OCI-LY1 (cell line): ENCODE measurements at regions not wholly inside any gene's neighbourhood (a gene's known extent, or its start where the extent isn't known, plus 50 kb on each side); places are given as distances from the start of the nearest gene placed in this dataset.

Experiments used
- H2AFZ ChIP-seq: fragments of 200-600 bp; sonication (generic), shearing (Covaris generic); 2 replicates; pipeline ENCODE4 v1.6.0; 2014; ENCODE audit warnings: antibody characterized with exemption, mild to moderate bottlenecking, low read length
- H3F3A ChIP-seq: fragments of 200-600 bp; sonication (generic), shearing (Covaris generic); 2 replicates; pipeline ENCODE4 v1.6.0; 2014; ENCODE audit warnings: mild to moderate bottlenecking, antibody characterized with exemption, low read length, moderate library complexity; ENCODE audit not compliant: insufficient read depth
- H3K27ac ChIP-seq: fragments of 200-600 bp; sonication (generic); 2 replicates; pipeline ENCODE4 v1.5.1; 2014; ENCODE audit warnings: low read length, mixed run types, mild to moderate bottlenecking, low read depth; ENCODE audit not compliant: poor library complexity, severe bottlenecking
- H3K27me3 ChIP-seq: fragments of 200-600 bp; sonication (generic); 2 replicates; pipeline ENCODE4 v1.6.0; 2014; ENCODE audit warnings: antibody characterized with exemption, mild to moderate bottlenecking, low read length, moderate library complexity; ENCODE audit not compliant: insufficient read depth
- H3K36me3 ChIP-seq: fragments of 200-600 bp; sonication (generic); 2 replicates; pipeline ENCODE4 v1.6.1; 2014; ENCODE audit warnings: mild to moderate bottlenecking, antibody characterized with exemption, low read length, moderate library complexity, mixed read lengths; ENCODE audit not compliant: insufficient read depth
- H3K4me1 ChIP-seq: fragments of 200-600 bp; sonication (generic); 2 replicates; pipeline ENCODE4 v1.5.1; 2014; ENCODE audit warnings: mild to moderate bottlenecking, low read length, moderate library complexity; ENCODE audit not compliant: insufficient read depth, severe bottlenecking
- H3K4me2 ChIP-seq: fragments of 200-600 bp; sonication (generic), shearing (Covaris generic); 2 replicates; pipeline ENCODE4 v1.6.1; 2014; ENCODE audit warnings: low read length
- H3K4me3 ChIP-seq: fragments of 200-600 bp; sonication (generic); 2 replicates; pipeline ENCODE4 v1.5.1; 2014; ENCODE audit warnings: low read length, low read depth, mild to moderate bottlenecking, mixed read lengths; ENCODE audit not compliant: poor library complexity, severe bottlenecking
- H3K79me2 ChIP-seq: fragments of 200-600 bp; shearing (Covaris generic); 2 replicates; pipeline ENCODE4 v1.6.1; 2016; ENCODE audit warnings: mixed run types, low read length, mixed read lengths; ENCODE audit not compliant: insufficient read depth
- H3K9ac ChIP-seq: fragments of 200-600 bp; sonication (generic), shearing (Covaris generic); 2 replicates; pipeline ENCODE4 v1.6.1; 2014; ENCODE audit warnings: mild to moderate bottlenecking, low read length, mixed read lengths
- H3K9me2 ChIP-seq: fragments of 200-600 bp; sonication (generic), shearing (Covaris generic); 2 replicates; pipeline ENCODE4 v1.6.1; 2014; ENCODE audit warnings: low read depth, mild to moderate bottlenecking, low read length, mixed read lengths
- H3K9me3 ChIP-seq: fragments of 200-600 bp; shearing (Covaris generic); 2 replicates; pipeline ENCODE4 v1.6.1; 2014; ENCODE audit warnings: low read length, mixed read lengths
- H4K20me1 ChIP-seq: fragments of 200-600 bp; sonication (generic), shearing (Covaris generic); 2 replicates; pipeline ENCODE4 v1.6.0; 2016; ENCODE audit warnings: mild to moderate bottlenecking, low read length; ENCODE audit not compliant: insufficient read depth
- CTCF ChIP-seq: fragments of 200-600 bp; sonication (generic), shearing (Covaris generic); IDR thresholded peaks from 2 replicates; pipeline ENCODE4 v1.5.1; 2017; ENCODE audit warnings: mild to moderate bottlenecking, antibody characterized with exemption, low read length, moderate library complexity, mixed read lengths
- EZH2 ChIP-seq: fragments of 200-600 bp; sonication (generic), shearing (Covaris generic); IDR thresholded peaks from 2 replicates; pipeline ENCODE4 v1.8.0; 2017; ENCODE audit warnings: borderline replicate concordance, mixed run types, mild to moderate bottlenecking, antibody characterized with exemption, low read length, moderate library complexity, mixed read lengths

- Histone ChIP-seq H3K36me3 (no peaks in the 10 kb centered on the region), H3K27ac (no peak overlapping the region), H3K9me2 (no peaks in the 10 kb centered on the region), H4K20me1 (no peaks in the 10 kb centered on the region), H3K9ac (no peak overlapping the region), H3K27me3 (no peaks in the 10 kb centered on the region), H3K4me2 (no peak overlapping the region), H3K79me2 (no peaks in the 10 kb centered on the region), H3K4me1 (no peaks in the 10 kb centered on the region), H3F3A (no peaks in the 10 kb centered on the region), H3K4me3 (no peak overlapping the region), H3K9me3 (no peaks in the 10 kb centered on the region), H2AFZ (no peak overlapping the region)
- TF ChIP-seq EZH2 (no peak), CTCF (no peak)
Measured at GRCh38 chr2:120873958-120874887, 138.6 kb downstream of the GLI2 start.

- H3K27ac ChIP-seq: no peak overlapping the region
- H3K9me2 ChIP-seq: no peaks in the 10 kb centered on the region
- no peak overlapping the region for H2AFZ ChIP-seq
- no peaks in the 10 kb centered on the region for H3K4me1 ChIP-seq
- TF ChIP-seq CTCF: no peak
- TF ChIP-seq EZH2: no peak
- H3K4me2 ChIP-seq: no peak overlapping the region
- no peaks in the 10 kb centered on the region for H3F3A ChIP-seq
- no peaks in the 10 kb centered on the region for H3K79me2 ChIP-seq
- H3K36me3 ChIP-seq: no peaks in the 10 kb centered on the region
- H3K9me3 ChIP-seq: no peaks in the 10 kb centered on the region
- H3K9ac ChIP-seq: no peak overlapping the region
- H4K20me1 ChIP-seq: no peaks in the 10 kb centered on the region
- H3K27me3 ChIP-seq: 0 out of 2 replicates have a peak, but pooled peaks cover 3% of the 10 kb centered on the region
- H3K4me3 ChIP-seq: no peak overlapping the region
Measured at GRCh38 chr2:120874888-120875275, 139.2 kb downstream of the GLI2 start.

GRCh38 chr2:120875431-120875830, 139.8 kb downstream of the GLI2 start:
- H3F3A ChIP-seq: no peaks in the 10 kb centered on the region
- TF ChIP-seq CTCF (no peak), EZH2 (no peak)
- H2AFZ ChIP-seq: no peak overlapping the region
- H3K79me2 ChIP-seq: no peaks in the 10 kb centered on the region
- H3K4me2 ChIP-seq: no peak overlapping the region
- H4K20me1 ChIP-seq: no peaks in the 10 kb centered on the region
- no peak overlapping the region for H3K9ac ChIP-seq
- H3K4me1 ChIP-seq: no peaks in the 10 kb centered on the region
- no peaks in the 10 kb centered on the region for H3K9me2 ChIP-seq
- no peak overlapping the region for H3K4me3 ChIP-seq
- no peak overlapping the region for H3K27ac ChIP-seq
- 0 out of 2 replicates have a peak, but pooled peaks cover 3% of the 10 kb centered on the region for H3K27me3 ChIP-seq
- H3K36me3 ChIP-seq: no peaks in the 10 kb centered on the region
- H3K9me3 ChIP-seq: no peaks in the 10 kb centered on the region
